PFSK-1 (cell line): ENCODE measurements at regions not wholly inside any gene's neighbourhood (a gene's known extent, or its start where the extent isn't known, plus 50 kb on each side); places are given as distances from the start of the nearest gene placed in this dataset.

Experiments used
- POLR2AphosphoS5 ChIP-seq: IDR thresholded peaks from 2 replicates; pipeline ENCODE4 v1.6.1; 2012; ENCODE audit warnings: low read depth, mild to moderate bottlenecking, control low read depth, low read length, moderate library complexity
- REST ChIP-seq, 2 experiments: IDR thresholded peaks; 2 replicates each; pipeline versions ENCODE4 v1.6.1 to v1.8.0; 2011 to 2012; ENCODE audit warnings: low read depth in 2 of 2, low read length in 2 of 2, control low read depth in 1 of 2, inconsistent platforms in 1 of 2, mild to moderate bottlenecking in 1 of 2, moderate library complexity in 1 of 2; ENCODE audit not compliant: insufficient read depth in 1 of 2
- SIN3A ChIP-seq: IDR thresholded peaks from 2 replicates; pipeline ENCODE4 v1.6.1; 2012; ENCODE audit warnings: mild to moderate bottlenecking, low read length, moderate library complexity, borderline replicate concordance; ENCODE audit not compliant: insufficient read depth

- TF ChIP-seq POLR2AphosphoS5: no peak
- TF ChIP-seq REST (IDR thresholded peaks at IDR 0.05; ENCODE audit: insufficient read depth in 1 of 2, low read depth in 2 of 2, low read length in 2 of 2): no peak
- TF ChIP-seq SIN3A: no peak
Measured at GRCh38 chr18:5060543-5060942, 136.5 kb downstream of the AKAIN1 start.
